Glutamatergic neuron (in vitro differentiated cells): ENCODE measurements at regions not wholly inside any gene's neighbourhood (a gene's known extent, or its start where the extent isn't known, plus 50 kb on each side); places are given as distances from the start of the nearest gene placed in this dataset.
"Not testable (repeated sequence)": the region's sequence is repeated elsewhere in the genome, so short reads cannot be mapped to it uniquely, and the experiment has no call there.

Source experiments
- DNase-seq: peaks from one replicate; pipeline ENCODE4 v3.0.0; 2022
- H3K27ac Mint-ChIP-seq: one replicate; pipeline ENCODE4 v1.8.0; 2020; ENCODE audit warnings: mild to moderate bottlenecking, mixed read lengths, inconsistent platforms; ENCODE audit not compliant: unreplicated experiment
- H3K27me3 Mint-ChIP-seq: one replicate; pipeline ENCODE4 v1.8.0; 2020; ENCODE audit warnings: mild to moderate bottlenecking, moderate library complexity, mixed read lengths, inconsistent platforms; ENCODE audit not compliant: unreplicated experiment
- H3K36me3 Mint-ChIP-seq: one replicate; pipeline ENCODE4 v1.8.0; 2020; ENCODE audit warnings: mild to moderate bottlenecking, mixed read lengths, inconsistent platforms; ENCODE audit not compliant: unreplicated experiment
- H3K4me1 Mint-ChIP-seq: one replicate; pipeline ENCODE4 v1.8.0; 2020; ENCODE audit warnings: mild to moderate bottlenecking, low read depth, mixed read lengths, inconsistent platforms; ENCODE audit not compliant: unreplicated experiment
- H3K4me3 Mint-ChIP-seq: one replicate; pipeline ENCODE4 v1.8.0; 2020; ENCODE audit warnings: mild to moderate bottlenecking, mixed read lengths, inconsistent platforms; ENCODE audit not compliant: unreplicated experiment
- H3K9me3 Mint-ChIP-seq: one replicate; pipeline ENCODE4 v1.8.0; 2020; ENCODE audit warnings: mild to moderate bottlenecking, moderate library complexity, mixed read lengths, inconsistent platforms; ENCODE audit not compliant: unreplicated experiment
- TF ChIP-seq, protein P1 (sequence below): fragments of 200-600 bp; sonication (generic); IDR thresholded peaks from one replicate; pipeline ENCODE4 v1.5.0; 2021; ENCODE audit not compliant: partially characterized antibody, unreplicated experiment

- Mint-ChIP-seq H3K27ac (no peak overlapping the region), H3K4me3 (no peak overlapping the region), H3K4me1 (no peaks in the 10 kb centered on the region), H3K36me3 (peaks cover 12% of the 10 kb centered on the region), H3K9me3 (peaks cover 7% of the 10 kb centered on the region), H3K27me3 (no peaks in the 10 kb centered on the region)
- TF ChIP-seq, protein P1, sequence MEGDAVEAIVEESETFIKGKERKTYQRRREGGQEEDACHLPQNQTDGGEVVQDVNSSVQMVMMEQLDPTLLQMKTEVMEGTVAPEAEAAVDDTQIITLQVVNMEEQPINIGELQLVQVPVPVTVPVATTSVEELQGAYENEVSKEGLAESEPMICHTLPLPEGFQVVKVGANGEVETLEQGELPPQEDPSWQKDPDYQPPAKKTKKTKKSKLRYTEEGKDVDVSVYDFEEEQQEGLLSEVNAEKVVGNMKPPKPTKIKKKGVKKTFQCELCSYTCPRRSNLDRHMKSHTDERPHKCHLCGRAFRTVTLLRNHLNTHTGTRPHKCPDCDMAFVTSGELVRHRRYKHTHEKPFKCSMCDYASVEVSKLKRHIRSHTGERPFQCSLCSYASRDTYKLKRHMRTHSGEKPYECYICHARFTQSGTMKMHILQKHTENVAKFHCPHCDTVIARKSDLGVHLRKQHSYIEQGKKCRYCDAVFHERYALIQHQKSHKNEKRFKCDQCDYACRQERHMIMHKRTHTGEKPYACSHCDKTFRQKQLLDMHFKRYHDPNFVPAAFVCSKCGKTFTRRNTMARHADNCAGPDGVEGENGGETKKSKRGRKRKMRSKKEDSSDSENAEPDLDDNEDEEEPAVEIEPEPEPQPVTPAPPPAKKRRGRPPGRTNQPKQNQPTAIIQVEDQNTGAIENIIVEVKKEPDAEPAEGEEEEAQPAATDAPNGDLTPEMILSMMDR, result no peak
- peak; percentile 2 for DNase-seq
Observed at GRCh38 chr15:25251700-25252390, 187.0 kb downstream of the UBE3A start.

- H3K27ac Mint-ChIP-seq, H3K4me1 Mint-ChIP-seq, H3K4me3 Mint-ChIP-seq, DNase-seq, H3K9me3 Mint-ChIP-seq, H3K27me3 Mint-ChIP-seq: not testable (repeated sequence)
- H3K36me3 Mint-ChIP-seq, result peaks cover 12% of the 10 kb centered on the region
Observed at GRCh38 chr15:25253048-25253973, 185.5 kb downstream of the UBE3A start.

DNA sequence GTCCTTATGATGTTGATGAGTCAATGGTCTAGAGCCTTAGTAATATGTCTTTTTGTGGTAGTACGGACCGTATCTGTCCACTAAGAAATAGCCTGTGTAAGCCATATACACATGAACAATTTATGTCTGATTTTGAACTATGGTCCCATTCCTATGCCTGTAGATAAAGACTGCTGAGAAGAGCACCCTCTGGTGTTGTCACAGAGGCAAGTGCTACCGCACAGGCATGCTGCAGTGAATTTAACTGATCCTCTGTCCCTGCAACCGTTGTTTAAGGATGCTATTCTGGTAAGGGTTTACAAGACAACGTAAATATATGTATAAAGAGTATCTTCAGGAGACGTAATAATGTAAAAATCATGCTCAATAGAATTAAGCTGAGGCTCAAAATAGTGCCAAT is 170.7 kb downstream of the UBE3A start:
- Mint-ChIP-seq H3K27ac (no peak overlapping the region), H3K27me3 (no peaks in the 10 kb centered on the region), H3K4me1 (no peaks in the 10 kb centered on the region), H3K36me3 (no peaks in the 10 kb centered on the region), H3K9me3 (no peaks in the 10 kb centered on the region), H3K4me3 (no peak overlapping the region)
- TF ChIP-seq, protein P1, result no peak
- DNase-seq, result no peak
